Hepatocyte (in vitro differentiated cells): ENCODE measurements at regions not wholly inside any gene's neighbourhood (a gene's known extent, or its start where the extent isn't known, plus 50 kb on each side); places are given as distances from the start of the nearest gene placed in this dataset.

Source experiments
- CTCF ChIP-seq: fragments of 200-600 bp; sonication (generic); IDR thresholded peaks from 2 replicates; pipeline ENCODE4 v1.5.1; 2016; ENCODE audit warnings: antibody characterized with exemption, mild to moderate bottlenecking; ENCODE audit not compliant: poor library complexity
- EZH2 ChIP-seq: fragments of 200-600 bp; sonication (generic); IDR thresholded peaks from 2 replicates; pipeline ENCODE4 v1.6.1; 2016; ENCODE audit warnings: antibody characterized with exemption, mild to moderate bottlenecking, borderline replicate concordance

GRCh38 chr3:18828637-18829036, 319.7 kb upstream of the KCNH8 start:
- TF ChIP-seq CTCF (no peak), EZH2 (no peak)
